GM23338 (cell line): ENCODE measurements at regions not wholly inside any gene's neighbourhood (a gene's known extent, or its start where the extent isn't known, plus 50 kb on each side); places are given as distances from the start of the nearest gene placed in this dataset.

Source experiments
- ATAC-seq: fragments of 200-7000 bp; cut with Tn5 transposase; 3 replicates; pipeline ENCODE4 v1.9.1; 2020
- DNase-seq: peaks from one replicate; pipeline ENCODE4 v3.0.0-alpha.2; 2015; ENCODE audit warnings: low spot score
- H2AFZ ChIP-seq: fragments of 200-600 bp; sonication (generic); 2 replicates; pipeline ENCODE4 v1.8.0; 2016; ENCODE audit warnings: antibody characterized with exemption, mild to moderate bottlenecking, moderate library complexity
- H3F3A ChIP-seq: fragments of 200-600 bp; sonication (generic); replicated peaks from 2 replicates; pipeline ENCODE4 v1.8.0; 2017; ENCODE audit warnings: antibody characterized with exemption, mixed run types, low read depth
- H3K27ac ChIP-seq: fragments of 200-600 bp; sonication (generic); 2 replicates; pipeline ENCODE4 v1.6.1; 2016; ENCODE audit warnings: low read depth
- H3K27me3 ChIP-seq: fragments of 200-600 bp; sonication (generic); 2 replicates; pipeline ENCODE4 v1.8.0; 2016; ENCODE audit warnings: mild to moderate bottlenecking, mixed run types, moderate library complexity; ENCODE audit not compliant: insufficient read depth
- H3K36me3 ChIP-seq: fragments of 200-600 bp; sonication (generic); 2 replicates; pipeline ENCODE4 v1.8.0; 2016; ENCODE audit warnings: mild to moderate bottlenecking; ENCODE audit not compliant: insufficient read depth
- H3K4me1 ChIP-seq: fragments of 200-600 bp; sonication (generic); 2 replicates; pipeline ENCODE4 v1.8.0; 2016; ENCODE audit warnings: mild to moderate bottlenecking, moderate library complexity; ENCODE audit not compliant: insufficient read depth
- H3K4me2 ChIP-seq: fragments of 200-600 bp; sonication (generic); 2 replicates; pipeline ENCODE4 v1.7.1; 2017; ENCODE audit warnings: mixed run types
- H3K4me3 ChIP-seq: fragments of 200-600 bp; sonication (generic); 2 replicates; pipeline ENCODE4 v1.6.1; 2016; ENCODE audit warnings: mixed run types
- H3K79me2 ChIP-seq: fragments of 200-600 bp; sonication (generic); replicated peaks from 2 replicates; pipeline ENCODE4 v1.8.0; 2017; ENCODE audit warnings: mild to moderate bottlenecking; ENCODE audit not compliant: insufficient read depth
- H3K9me2 ChIP-seq: fragments of 200-600 bp; sonication (generic); 2 replicates; pipeline ENCODE4 v1.8.0; 2017; ENCODE audit not compliant: insufficient read depth
- H4K20me1 ChIP-seq: fragments of 200-600 bp; sonication (generic); replicated peaks from 2 replicates; pipeline ENCODE4 v1.8.0; 2017; ENCODE audit warnings: mild to moderate bottlenecking; ENCODE audit not compliant: insufficient read depth
- H3K27ac Mint-ChIP-seq: 2 replicates; pipeline ENCODE4 v1.8.0; 2020; ENCODE audit warnings: inconsistent platforms, mild to moderate bottlenecking, moderate library complexity, mixed read lengths
- H3K27me3 Mint-ChIP-seq: 3 replicates; pipeline ENCODE4 v1.8.0; 2022; ENCODE audit warnings: low read depth, mild to moderate bottlenecking, moderate library complexity, mixed read lengths, inconsistent platforms; ENCODE audit not compliant: insufficient read depth, poor library complexity
- H3K36me3 Mint-ChIP-seq: 3 replicates; pipeline ENCODE4 v1.8.0; 2021; ENCODE audit warnings: low read depth, mild to moderate bottlenecking, inconsistent platforms, moderate library complexity, mixed read lengths
- H3K4me1 Mint-ChIP-seq: 3 replicates; pipeline ENCODE4 v1.8.0; 2020; ENCODE audit warnings: mild to moderate bottlenecking, inconsistent platforms, mixed read lengths
- H3K4me3 Mint-ChIP-seq: 3 replicates; pipeline ENCODE4 v1.8.0; 2021; ENCODE audit warnings: moderate library complexity, mild to moderate bottlenecking, inconsistent platforms, mixed read lengths
- H3K9me3 Mint-ChIP-seq: 3 replicates; pipeline ENCODE4 v1.8.0; 2020; ENCODE audit warnings: moderate library complexity, mild to moderate bottlenecking, inconsistent platforms, mixed read lengths
- CREB1 ChIP-seq: fragments of 250-450 bp; sonication (Bioruptor Pico); IDR thresholded peaks from 2 replicates; pipeline ENCODE4 v1.5.0; 2020; ENCODE audit warnings: low read depth, mild to moderate bottlenecking, moderate library complexity
- EZH2phosphoT487 ChIP-seq: fragments of 200-600 bp; sonication (generic); IDR thresholded peaks from one replicate; pipeline ENCODE4 v1.8.1; 2018; ENCODE audit warnings: antibody characterized with exemption; ENCODE audit not compliant: unreplicated experiment
- JUNB ChIP-seq: IDR thresholded peaks from one replicate; pipeline ENCODE4 v1.6.1; 2016; ENCODE audit warnings: antibody characterized with exemption; ENCODE audit not compliant: unreplicated experiment
- ZNF331 ChIP-seq: fragments of 250-450 bp; sonication (Bioruptor Pico); IDR thresholded peaks from 2 replicates; pipeline ENCODE4 v1.5.0; 2020; ENCODE audit warnings: low read depth, mild to moderate bottlenecking, moderate library complexity
- TF ChIP-seq, protein P1 (sequence below): fragments of 250-450 bp; sonication (Bioruptor Pico); IDR thresholded peaks from 2 replicates; pipeline ENCODE4 v1.5.0; 2020; ENCODE audit warnings: mild to moderate bottlenecking, moderate library complexity
- TF ChIP-seq, protein P2 (sequence below): IDR thresholded peaks from one replicate; pipeline ENCODE4 v1.6.1; 2018; ENCODE audit warnings: antibody characterized with exemption; ENCODE audit not compliant: unreplicated experiment

GRCh38 chr2:76187415-76187814 lies 476.7 kb upstream of the GCFC2 start:
- Histone ChIP-seq H3K27ac (no peak overlapping the region), H3K4me2 (no peak overlapping the region), H3F3A (no peaks in the 10 kb centered on the region), H3K36me3 (no peaks in the 10 kb centered on the region), H4K20me1 (no peaks in the 10 kb centered on the region), H3K9me2 (no peaks in the 10 kb centered on the region), H3K27me3 (no peaks in the 10 kb centered on the region), H2AFZ (no peak overlapping the region), H3K4me1 (no peaks in the 10 kb centered on the region), H3K4me3 (no peak overlapping the region), H3K79me2 (no peaks in the 10 kb centered on the region)
- ATAC-seq (no peak), DNase-seq (no peak)
- no peaks in the 10 kb centered on the region for H3K27me3 Mint-ChIP-seq
- no peak overlapping the region for H3K27ac Mint-ChIP-seq
- peaks cover 3% of the 10 kb centered on the region; the same call in 1 of the 3 replicates for H3K4me1 Mint-ChIP-seq
- TF ChIP-seq, protein P1, sequence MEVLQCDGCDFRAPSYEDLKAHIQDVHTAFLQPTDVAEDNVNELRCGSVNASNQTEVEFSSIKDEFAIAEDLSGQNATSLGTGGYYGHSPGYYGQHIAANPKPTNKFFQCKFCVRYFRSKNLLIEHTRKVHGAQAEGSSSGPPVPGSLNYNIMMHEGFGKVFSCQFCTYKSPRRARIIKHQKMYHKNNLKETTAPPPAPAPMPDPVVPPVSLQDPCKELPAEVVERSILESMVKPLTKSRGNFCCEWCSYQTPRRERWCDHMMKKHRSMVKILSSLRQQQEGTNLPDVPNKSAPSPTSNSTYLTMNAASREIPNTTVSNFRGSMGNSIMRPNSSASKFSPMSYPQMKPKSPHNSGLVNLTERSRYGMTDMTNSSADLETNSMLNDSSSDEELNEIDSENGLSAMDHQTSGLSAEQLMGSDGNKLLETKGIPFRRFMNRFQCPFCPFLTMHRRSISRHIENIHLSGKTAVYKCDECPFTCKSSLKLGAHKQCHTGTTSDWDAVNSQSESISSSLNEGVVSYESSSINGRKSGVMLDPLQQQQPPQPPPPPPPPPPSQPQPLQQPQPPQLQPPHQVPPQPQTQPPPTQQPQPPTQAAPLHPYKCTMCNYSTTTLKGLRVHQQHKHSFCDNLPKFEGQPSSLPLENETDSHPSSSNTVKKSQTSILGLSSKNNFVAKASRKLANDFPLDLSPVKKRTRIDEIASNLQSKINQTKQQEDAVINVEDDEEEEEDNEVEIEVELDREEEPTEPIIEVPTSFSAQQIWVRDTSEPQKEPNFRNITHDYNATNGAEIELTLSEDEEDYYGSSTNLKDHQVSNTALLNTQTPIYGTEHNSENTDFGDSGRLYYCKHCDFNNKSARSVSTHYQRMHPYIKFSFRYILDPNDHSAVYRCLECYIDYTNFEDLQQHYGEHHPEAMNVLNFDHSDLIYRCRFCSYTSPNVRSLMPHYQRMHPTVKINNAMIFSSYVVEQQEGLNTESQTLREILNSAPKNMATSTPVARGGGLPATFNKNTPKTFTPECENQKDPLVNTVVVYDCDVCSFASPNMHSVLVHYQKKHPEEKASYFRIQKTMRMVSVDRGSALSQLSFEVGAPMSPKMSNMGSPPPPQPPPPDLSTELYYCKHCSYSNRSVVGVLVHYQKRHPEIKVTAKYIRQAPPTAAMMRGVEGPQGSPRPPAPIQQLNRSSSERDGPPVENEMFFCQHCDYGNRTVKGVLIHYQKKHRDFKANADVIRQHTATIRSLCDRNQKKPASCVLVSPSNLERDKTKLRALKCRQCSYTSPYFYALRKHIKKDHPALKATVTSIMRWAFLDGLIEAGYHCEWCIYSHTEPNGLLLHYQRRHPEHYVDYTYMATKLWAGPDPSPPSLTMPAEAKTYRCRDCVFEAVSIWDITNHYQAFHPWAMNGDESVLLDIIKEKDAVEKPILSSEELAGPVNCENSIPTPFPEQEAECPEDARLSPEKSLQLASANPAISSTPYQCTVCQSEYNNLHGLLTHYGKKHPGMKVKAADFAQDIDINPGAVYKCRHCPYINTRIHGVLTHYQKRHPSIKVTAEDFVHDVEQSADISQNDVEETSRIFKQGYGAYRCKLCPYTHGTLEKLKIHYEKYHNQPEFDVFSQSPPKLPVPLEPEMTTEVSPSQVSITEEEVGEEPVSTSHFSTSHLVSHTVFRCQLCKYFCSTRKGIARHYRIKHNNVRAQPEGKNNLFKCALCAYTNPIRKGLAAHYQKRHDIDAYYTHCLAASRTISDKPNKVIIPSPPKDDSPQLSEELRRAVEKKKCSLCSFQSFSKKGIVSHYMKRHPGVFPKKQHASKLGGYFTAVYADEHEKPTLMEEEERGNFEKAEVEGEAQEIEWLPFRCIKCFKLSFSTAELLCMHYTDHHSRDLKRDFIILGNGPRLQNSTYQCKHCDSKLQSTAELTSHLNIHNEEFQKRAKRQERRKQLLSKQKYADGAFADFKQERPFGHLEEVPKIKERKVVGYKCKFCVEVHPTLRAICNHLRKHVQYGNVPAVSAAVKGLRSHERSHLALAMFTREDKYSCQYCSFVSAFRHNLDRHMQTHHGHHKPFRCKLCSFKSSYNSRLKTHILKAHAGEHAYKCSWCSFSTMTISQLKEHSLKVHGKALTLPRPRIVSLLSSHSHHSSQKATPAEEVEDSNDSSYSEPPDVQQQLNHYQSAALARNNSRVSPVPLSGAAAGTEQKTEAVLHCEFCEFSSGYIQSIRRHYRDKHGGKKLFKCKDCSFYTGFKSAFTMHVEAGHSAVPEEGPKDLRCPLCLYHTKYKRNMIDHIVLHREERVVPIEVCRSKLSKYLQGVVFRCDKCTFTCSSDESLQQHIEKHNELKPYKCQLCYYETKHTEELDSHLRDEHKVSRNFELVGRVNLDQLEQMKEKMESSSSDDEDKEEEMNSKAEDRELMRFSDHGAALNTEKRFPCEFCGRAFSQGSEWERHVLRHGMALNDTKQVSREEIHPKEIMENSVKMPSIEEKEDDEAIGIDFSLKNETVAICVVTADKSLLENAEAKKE (CRISPR knock-in tag): no peak
- TF ChIP-seq ZNF331 (no peak), EZH2phosphoT487 (no peak), CREB1 (CRISPR knock-in tag) (no peak), JUNB (no peak)
- TF ChIP-seq, protein P2, sequence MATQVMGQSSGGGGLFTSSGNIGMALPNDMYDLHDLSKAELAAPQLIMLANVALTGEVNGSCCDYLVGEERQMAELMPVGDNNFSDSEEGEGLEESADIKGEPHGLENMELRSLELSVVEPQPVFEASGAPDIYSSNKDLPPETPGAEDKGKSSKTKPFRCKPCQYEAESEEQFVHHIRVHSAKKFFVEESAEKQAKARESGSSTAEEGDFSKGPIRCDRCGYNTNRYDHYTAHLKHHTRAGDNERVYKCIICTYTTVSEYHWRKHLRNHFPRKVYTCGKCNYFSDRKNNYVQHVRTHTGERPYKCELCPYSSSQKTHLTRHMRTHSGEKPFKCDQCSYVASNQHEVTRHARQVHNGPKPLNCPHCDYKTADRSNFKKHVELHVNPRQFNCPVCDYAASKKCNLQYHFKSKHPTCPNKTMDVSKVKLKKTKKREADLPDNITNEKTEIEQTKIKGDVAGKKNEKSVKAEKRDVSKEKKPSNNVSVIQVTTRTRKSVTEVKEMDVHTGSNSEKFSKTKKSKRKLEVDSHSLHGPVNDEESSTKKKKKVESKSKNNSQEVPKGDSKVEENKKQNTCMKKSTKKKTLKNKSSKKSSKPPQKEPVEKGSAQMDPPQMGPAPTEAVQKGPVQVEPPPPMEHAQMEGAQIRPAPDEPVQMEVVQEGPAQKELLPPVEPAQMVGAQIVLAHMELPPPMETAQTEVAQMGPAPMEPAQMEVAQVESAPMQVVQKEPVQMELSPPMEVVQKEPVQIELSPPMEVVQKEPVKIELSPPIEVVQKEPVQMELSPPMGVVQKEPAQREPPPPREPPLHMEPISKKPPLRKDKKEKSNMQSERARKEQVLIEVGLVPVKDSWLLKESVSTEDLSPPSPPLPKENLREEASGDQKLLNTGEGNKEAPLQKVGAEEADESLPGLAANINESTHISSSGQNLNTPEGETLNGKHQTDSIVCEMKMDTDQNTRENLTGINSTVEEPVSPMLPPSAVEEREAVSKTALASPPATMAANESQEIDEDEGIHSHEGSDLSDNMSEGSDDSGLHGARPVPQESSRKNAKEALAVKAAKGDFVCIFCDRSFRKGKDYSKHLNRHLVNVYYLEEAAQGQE: no peak
- no peaks in the 10 kb centered on the region for H3K9me3 Mint-ChIP-seq
- H3K36me3 Mint-ChIP-seq: no peaks in the 10 kb centered on the region
- H3K4me3 Mint-ChIP-seq: no peak overlapping the region
